GM21576 (cell line): ENCODE measurements at regions not wholly inside any gene's neighbourhood (a gene's known extent, or its start where the extent isn't known, plus 50 kb on each side); places are given as distances from the start of the nearest gene placed in this dataset.

Source experiments
- ATAC-seq: cut with Tn5 transposase; IDR thresholded peaks from one replicate; pipeline ENCODE4 v1.9.1; 2021; ENCODE audit warnings: mild to moderate bottlenecking, moderate library complexity; ENCODE audit not compliant: unreplicated experiment

DNA sequence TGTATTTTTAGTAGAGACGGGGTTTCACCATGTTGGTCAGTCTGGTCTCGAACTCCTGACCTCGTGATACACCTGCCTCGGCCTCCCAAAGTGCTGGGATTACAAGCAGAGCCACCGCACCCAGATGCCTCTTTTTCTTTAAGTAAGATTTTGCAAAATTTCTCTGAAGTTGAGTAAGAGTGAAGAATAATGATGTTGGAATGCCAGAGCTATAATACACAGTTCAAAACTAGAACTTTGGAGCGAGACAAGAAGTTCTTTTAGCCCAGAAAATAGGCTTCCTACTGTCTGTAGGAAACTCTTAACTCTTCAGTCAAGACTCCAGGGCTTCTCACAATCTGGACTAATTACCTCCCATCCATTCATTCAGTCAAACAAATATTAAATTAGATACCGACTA is 51.4 kb downstream of the MARCHF4 start:
- no peak for ATAC-seq

DNA sequence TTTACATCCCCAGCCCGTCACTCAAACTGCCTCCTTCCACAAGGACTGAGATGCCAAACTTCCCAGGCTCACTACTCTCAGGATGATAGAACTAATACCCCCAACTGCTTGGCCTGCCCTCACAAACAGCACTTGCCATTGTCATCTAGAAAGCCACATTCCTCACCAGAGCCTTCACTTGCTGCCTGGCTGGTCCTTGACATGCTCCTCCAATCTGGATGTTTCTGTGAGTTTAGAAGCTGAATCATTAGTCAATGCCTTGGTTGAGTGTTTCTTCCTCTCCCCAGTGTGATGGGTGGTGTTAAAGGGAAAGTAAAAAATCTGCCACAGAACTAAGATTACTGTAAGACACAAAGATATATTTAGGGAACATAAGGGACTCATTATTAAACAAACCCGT is 52.5 kb downstream of the MARCHF4 start:
- no peak for ATAC-seq

DNA sequence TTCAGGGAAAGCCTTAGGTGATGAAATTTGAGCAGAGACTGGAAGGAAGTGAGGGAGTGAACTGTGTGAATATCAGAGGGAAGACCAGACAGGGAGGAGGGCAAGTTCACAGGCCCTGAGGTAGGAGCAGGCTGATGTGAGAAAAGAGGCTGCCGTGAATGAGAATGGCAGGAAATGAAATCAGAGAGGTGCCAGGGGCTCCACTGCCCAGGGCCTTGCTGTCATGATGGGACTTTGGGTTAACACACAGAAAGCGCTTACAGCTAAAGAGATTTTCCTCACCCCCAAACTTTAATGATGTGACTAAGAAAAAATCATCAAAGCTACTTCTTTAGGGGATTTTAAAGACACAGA is 53.8 kb downstream of the MARCHF4 start:
- ATAC-seq, result no peak

DNA sequence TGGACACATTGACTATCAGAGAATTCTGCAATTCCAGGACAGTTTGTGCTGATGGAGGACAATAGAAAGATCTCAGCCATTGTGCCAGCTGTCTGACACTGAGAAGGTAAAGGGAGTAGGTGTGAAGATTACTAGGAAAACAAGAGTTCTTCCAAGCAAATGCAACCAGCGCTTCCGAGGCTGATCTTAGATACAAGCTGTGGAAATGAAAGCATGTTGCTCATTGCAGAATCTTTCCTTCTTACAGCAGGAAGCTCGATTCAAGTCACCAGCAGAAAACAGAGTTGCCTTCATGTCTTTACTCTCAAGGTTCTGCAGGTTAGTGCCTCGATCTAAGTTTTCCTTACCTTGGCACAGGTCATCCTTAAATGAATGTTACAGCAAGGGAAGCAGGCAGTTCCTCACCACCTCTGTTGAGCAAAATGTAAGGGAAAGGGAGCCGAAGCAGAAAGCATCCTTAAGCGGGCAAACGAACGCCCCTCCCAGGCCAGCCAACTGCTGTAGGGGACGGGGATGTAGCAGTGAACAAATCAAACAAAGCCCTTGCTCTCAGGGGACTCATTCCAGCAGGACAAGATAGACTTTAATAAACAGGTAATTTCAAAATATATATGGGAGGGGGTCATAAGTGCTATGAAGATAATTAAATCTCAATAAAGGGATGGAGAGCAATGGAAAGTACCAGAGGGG is 54.3 kb downstream of the MARCHF4 start:
- no peak for ATAC-seq

DNA sequence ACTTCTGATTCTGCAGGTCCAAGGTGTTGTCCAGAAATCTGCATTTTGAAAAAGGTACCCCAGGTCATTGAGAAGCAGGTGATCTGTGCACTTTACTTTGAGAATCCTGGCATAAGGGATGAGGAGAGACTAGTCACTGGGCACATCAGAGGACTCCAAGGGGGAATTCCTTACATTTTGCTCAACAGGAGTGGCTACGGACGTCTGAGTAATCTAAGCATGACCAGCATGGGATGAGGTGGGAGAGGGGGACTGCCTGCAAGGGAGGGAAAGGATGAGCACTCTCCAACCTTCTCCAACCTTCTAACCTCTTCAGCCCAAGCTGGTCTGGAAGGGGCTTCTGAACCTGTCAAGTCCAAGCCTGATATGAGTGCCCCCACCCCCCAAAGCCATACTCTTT is 55.5 kb downstream of the MARCHF4 start:
- no peak for ATAC-seq

DNA sequence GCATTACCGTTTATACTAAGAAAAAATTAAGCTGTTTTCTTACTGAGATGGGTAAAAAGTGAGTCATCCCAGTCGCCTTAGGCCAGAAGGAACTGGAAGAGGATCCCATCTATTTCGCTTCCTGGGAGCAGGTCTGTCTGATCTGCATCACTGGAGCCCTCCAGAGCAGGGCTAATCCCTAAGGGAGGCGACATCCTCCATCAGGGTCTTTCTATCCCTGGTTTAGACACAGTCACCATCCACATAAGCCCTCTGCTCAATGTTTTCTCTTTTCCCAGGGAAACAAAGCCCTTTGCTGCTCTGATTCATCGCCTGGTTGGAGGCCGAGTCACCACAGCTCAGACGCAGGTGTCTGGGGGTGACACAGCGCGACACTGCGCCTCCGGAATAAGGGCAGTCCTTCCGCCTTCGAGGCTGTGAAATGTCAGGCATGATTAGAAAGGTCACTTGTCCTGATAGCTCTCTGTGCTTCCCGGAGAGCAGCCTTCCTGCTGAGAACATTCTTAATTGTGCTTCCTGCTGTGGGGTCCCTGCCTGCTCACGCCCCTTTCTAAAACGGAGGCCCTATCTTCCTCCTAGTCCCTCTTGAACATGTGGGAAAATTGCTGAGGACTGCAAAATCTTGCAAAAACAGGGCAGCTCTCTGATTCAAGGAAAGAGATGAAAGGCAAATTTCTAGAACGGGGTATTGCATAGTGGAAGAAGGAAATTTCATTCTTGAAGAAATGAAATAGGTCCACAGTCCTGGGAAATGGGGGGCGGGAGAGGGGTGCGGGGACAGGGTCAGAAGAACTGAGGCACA is 56.3 kb downstream of the MARCHF4 start:
- ATAC-seq, result no peak

DNA sequence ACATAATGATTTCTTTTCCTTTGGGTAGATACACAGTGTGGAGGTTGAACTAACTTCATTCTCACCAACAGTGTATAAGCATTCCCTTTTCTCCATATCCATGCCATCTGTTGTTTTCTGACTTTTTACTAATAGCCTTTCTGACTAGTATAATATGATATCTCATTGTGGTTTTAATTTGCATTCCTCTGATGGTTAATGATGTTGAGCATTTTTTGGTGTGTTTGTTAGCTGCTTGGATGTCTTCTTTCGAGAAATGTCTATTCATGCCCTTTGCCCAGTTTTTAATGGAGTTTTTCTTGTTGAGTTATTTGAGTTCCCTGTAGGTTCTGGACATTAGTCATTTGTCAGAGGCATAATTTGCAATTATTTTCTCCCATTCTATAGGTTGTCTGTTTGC is 59.8 kb downstream of the MARCHF4 start:
- no peak for ATAC-seq

DNA sequence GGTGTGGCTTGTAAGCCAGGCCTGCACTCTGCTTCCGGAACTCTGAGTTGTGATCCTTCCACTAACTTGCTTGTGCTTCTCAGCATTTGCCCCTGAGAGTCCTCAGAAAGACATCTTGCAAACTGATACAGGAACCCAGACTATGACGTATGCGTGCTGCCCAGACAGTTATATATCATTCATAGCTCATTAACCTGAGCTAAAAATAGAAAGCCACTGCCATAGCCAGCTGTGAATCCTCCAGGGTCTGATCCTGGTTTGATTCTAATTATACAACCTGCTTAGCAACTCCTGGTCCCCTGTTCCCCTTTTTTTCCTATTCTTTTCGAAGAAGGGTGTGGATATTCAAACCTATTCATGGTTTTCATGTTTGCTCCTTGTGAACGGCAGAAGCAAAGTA is 63.7 kb downstream of the MARCHF4 start:
- no peak for ATAC-seq

DNA sequence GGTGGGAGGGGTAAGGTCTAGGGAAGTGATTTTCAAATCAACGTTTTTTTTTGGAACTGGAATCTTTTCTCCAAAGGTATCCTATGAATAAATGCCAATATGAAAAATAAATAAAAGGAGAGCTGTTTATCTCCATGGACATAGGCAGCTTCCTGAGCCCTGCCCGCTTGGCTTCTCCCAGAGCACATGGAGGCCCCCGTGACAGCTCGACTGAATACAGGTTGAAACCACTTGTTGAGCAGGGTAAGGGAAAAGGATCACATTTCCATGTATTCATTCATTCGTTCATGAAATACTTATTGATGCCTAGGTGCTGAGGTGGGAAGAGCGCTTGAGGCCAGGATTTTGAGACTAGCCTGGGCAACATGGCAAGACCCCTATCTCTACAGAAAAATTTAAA is 64.8 kb downstream of the MARCHF4 start:
- ATAC-seq, result no peak

DNA sequence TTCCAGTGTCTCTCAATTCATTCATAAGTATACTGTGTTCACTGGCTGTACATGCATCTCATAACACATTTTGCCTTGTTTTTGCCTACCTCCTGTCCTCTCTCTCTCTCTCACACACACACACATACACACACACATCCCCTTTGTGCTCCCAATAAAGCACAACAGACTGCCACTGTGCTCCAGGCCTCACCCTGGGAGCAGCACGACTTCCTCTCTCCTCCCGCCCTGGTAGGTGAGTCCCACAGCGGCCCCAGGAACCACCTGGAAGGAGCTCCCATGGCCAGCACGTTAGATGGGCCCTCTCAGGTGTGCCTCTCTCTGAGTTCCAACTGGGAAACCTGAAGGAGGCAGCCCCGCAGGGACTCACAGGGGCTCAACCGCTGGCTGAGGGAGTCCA is 65.4 kb downstream of the MARCHF4 start:
- no peak for ATAC-seq

DNA sequence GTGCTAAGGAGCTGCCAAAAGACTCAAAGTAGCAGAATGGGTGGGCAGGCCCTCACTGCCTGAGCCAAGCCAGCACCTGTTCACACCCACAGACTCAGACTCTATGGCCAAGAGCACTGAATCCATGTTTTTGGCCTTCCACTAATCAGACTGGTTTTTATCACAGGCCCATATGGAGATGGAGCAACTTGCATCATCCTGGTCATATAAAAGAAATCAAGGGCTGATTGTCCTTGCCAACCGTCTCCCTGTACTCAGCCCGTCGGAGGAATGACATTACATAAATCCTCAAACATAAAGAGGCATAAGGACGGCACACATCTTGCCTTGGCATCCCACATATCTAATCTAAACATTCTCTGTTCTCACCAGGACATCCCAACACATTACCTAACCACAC is 66.7 kb downstream of the MARCHF4 start:
- no peak for ATAC-seq

DNA sequence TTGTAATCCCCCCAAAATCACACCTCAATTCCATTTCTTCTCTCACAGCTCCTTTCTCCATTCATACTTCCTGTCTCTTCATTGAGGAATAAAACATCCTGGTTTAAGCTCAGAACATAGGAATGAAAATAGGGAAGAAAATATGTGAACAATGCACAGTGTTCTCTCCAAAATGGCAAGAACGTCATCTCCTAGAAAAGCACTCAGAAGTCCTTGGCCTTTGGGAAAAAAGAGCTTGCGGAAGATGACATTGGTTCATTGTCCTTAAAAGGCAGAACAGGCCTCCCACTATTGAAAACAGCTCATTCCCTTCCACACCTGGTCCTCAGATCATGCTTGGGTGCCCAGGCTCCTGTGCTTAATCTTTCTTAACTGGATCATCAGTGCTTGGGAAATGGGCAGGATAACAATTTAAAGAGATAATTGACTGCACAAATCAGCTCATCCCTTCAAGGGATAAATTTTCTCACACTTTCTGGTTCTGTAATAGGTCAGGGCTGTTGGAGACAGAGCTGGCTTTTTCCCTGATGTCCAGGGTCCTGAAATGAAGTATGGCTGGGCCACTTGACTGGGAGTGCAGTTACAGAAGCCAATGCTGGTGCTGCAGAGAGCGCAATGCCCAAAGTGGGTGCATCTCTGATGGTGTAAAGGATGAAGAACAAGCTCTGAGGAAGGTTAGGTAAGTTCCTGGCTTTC is 69.2 kb downstream of the MARCHF4 start:
- no peak for ATAC-seq

DNA sequence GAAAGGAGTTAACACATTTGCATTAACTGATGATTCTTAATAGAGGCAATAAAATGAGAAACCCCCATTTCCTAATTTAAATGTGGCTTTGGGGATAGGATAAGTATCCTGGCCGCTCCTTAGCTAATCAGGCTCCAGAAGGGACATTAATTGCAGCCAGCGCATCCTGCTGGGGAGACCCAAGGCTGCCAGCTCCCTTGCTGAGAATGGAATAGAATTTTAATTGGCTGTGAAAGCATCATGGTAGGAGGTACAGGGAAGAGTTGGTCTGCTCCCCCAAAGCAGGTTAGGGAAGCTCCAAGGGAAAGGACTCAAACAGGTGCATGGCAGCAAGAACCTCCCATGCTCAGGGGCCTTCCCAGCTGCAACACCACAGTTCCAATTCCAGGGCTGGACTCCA is 71.4 kb downstream of the MARCHF4 start:
- no peak for ATAC-seq

DNA sequence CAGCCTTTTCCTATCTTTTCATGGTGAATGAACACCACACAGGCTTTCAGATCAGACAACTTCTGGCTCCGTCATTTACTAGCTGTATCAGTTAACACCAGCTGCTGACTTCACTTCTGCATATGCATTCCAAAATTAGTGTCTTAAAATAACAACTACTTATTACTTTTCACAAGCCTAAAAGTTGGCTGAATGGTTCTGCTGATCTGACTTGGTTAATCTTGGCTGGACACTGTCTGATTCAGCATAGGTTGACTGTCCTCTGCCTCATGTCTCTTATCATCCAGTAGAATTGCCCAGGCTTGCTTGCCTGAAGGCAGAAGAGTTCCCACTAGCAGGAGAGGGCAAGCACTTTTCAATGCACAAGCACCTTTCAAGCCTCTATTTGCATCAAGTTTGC is 72.7 kb downstream of the MARCHF4 start:
- ATAC-seq, result no peak

DNA sequence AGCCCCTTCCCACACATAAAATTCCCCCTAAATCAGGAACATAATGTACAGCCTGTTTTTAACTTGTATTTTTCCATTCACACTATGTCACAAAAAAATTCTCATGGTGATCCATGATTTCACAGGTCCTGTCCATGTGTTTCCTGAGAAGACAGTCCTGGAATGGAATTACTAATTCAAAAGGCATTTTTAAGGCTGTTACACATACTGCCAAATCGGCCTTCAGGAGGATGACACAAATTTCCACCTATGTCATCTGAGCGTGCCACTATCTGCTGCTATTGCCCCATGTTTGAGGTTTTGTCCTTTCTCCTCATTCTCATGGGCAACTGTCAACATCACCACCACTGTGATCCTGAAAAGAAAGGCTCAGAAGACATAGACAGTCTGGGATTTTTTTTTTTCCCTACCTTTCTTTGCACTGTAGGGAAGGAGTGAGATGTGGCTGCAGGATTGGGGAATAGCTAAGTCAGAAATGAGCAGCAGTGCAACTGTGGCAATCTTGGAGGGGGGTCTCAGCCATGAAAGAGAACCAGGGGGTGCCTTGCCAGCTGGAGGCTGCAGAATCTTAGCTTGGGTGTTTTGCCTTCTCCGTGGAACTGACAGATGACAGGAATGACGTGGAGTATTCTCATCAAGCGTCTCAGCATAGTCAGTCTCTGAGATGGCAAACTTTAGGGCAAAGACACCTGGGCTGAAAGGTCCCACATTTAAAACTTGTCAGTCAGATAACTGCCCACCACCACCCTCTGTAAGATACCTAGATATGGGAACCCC is 73.4 kb downstream of the MARCHF4 start:
- ATAC-seq, result no peak

DNA sequence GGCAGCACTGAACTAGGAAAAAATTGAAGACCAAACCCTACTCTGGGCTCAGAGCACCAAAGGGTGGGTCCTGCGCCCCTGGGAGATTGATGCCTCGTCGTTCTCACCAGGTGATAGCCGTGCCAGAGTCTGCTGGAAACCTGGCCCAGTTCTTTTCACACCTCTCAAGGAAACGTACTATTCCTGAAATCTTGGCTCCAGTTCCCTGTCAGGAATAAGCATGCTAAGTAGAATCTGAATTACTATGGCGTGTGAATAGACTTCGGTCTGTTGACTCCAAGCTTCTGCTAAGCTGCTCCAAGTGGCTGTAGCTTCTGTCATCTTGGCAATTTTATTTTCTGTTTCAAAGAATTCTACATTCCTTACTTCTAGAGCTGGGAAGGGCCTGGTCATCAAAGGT is 75.4 kb downstream of the MARCHF4 start:
- ATAC-seq, result no peak

DNA sequence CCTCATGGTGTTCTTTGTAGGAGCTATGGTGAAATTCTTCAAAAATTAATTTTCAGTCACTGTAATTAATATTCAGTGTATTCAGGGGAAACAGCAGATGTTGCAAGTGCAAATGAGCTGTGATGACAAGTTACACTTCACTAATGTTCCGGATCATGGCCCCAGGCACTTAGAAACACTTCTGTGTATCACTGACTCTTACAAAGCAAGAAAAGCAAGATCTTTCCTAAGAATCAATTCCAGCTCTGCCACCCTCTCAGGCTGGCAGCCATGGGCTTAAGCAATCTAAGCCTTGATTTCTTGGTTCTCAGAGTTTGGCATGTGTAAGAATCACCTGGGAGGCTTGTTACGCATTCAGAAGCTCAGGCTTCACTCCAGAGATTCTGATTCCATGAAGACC is 78.0 kb downstream of the MARCHF4 start:
- ATAC-seq, result no peak

DNA sequence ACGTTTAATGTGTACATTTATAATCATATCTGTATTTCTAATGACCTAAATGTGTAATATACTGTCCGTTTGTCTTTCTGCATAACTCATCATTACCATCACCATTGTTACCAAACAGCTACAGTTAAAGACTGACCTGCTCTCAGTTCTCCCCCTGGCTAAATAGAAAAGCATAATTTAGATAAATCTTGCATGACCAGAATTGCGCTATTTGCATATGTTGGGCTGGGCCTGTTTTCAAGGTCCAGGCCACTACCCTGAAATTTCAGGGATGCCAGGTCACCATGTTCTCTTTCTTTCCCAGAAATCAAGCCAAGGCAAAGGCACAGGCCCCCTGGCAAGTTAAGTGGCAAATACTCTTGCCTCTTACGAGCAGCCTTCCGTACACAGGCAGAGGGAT is 78.4 kb downstream of the MARCHF4 start:
- no peak for ATAC-seq

DNA sequence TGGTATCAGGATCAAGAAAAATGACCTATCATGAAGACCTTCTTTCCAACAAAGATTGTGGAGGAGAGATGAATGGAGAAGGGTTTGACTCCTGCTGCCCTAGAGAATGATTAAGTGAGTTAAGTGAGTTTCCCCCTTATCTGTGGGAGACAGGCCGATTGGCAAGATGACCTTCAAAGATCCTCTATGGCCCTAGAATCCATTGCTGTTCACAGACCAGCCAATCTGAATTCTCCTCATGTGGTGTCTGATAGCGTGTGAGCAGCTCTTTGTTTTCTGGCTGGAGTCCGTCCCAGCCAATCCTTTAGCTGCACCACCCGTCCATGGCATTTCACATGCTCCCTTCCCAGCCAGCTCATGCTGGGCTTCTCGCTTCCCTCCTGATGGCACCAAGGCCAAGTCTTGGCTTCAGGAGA is 79.4 kb downstream of the MARCHF4 start:
- ATAC-seq, result no peak

DNA sequence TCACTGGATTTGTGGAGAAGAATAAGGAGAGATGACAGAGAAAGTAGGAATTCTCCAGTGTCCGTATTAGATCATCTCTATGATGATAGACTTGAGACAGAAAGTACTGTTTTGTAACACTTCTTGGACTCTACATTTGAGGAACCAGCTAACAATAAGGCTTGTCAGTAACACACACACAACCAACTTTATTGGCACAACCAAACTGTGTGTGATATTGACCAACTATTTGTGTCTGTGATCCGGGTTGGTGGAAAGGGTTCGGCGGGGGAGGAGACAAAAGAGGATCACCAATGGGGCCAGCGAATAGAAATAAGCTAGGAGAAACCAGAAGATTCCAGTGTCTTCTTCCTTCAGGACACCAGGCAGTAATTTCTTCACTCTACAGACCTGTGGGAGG is 79.8 kb downstream of the MARCHF4 start:
- ATAC-seq, result no peak

DNA sequence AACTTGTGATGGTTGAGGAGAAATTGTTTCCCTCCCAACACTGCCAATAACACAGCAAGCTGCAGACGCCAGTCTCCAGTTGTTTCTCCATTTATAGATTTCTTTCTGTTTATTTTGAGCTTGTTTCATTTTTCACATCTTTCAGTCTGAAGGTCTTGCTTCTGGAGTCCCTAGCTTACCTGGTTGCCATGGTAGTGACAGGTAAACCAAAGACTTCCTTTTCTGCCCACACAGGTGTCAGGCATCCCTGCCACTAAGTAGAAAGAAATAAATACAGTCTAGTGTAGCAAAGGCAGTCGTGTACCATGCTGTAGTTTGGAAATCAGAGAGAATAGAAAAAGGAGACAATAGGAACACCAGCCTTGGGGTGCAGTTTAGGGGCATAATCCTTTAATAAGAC is 82.8 kb downstream of the MARCHF4 start:
- ATAC-seq, result no peak
